NOMO-1 treated with dmso at 0.1 percent for 144 hours (cell line): ENCODE measurements at regions not wholly inside any gene's neighbourhood (a gene's known extent, or its start where the extent isn't known, plus 50 kb on each side); places are given as distances from the start of the nearest gene placed in this dataset.

Source experiments
- DNase-seq: peaks from one replicate; lab custom pipeline; 2025; ENCODE audit not compliant: unreplicated experiment; lab: John Stamatoyannopoulos, UW

- no peak for DNase-seq
Observed at GRCh38 chr1:82634266-82634665, 833.5 kb downstream of the ADGRL2 start.

- DNase-seq = no peak
Observed at GRCh38 chr1:82632155-82632554, 831.4 kb downstream of the ADGRL2 start.

- no peak for DNase-seq
Observed at GRCh38 chr1:82628887-82629286, 828.2 kb downstream of the ADGRL2 start.

GRCh38 chr1:82625537-82625936 is 824.8 kb downstream of the ADGRL2 start:
- DNase-seq = no peak

GRCh38 chr1:82621076-82621475 is 820.3 kb downstream of the ADGRL2 start:
- DNase-seq = no peak

GRCh38 chr1:82614090-82614489 is 813.4 kb downstream of the ADGRL2 start:
- DNase-seq = no peak

GRCh38 chr1:82612986-82613385 is 812.3 kb downstream of the ADGRL2 start:
- no peak for DNase-seq

- no peak for DNase-seq
Observed at GRCh38 chr1:82606546-82606945, 805.8 kb downstream of the ADGRL2 start.

GRCh38 chr1:82604524-82604923 is 803.8 kb downstream of the ADGRL2 start:
- peak; percentile 13 for DNase-seq

- no peak for DNase-seq
Observed at GRCh38 chr1:82600314-82600713, 799.6 kb downstream of the ADGRL2 start.

GRCh38 chr1:82598812-82599211 is 798.1 kb downstream of the ADGRL2 start:
- DNase-seq = peak; percentile 26

GRCh38 chr1:82598337-82598736 is 797.6 kb downstream of the ADGRL2 start:
- no peak for DNase-seq

- no peak for DNase-seq
Observed at GRCh38 chr1:82597649-82598048, 796.9 kb downstream of the ADGRL2 start.

GRCh38 chr1:82597141-82597540 is 796.4 kb downstream of the ADGRL2 start:
- no peak for DNase-seq

GRCh38 chr1:82593561-82593960 is 792.8 kb downstream of the ADGRL2 start:
- DNase-seq = no peak

- no peak for DNase-seq
Observed at GRCh38 chr1:82589588-82589987, 788.9 kb downstream of the ADGRL2 start.

GRCh38 chr1:82587371-82587770 is 786.6 kb downstream of the ADGRL2 start:
- no peak for DNase-seq

- no peak for DNase-seq
Observed at GRCh38 chr1:82586473-82586872, 785.7 kb downstream of the ADGRL2 start.

GRCh38 chr1:82582347-82582746 is 781.6 kb downstream of the ADGRL2 start:
- no peak for DNase-seq

- DNase-seq = no peak
Observed at GRCh38 chr1:82578086-82578726, 777.5 kb downstream of the ADGRL2 start.

GRCh38 chr1:82567348-82567747 is 766.6 kb downstream of the ADGRL2 start:
- DNase-seq = no peak

- DNase-seq = no peak
Observed at GRCh38 chr1:82565546-82565945, 764.8 kb downstream of the ADGRL2 start.

- no peak for DNase-seq
Observed at GRCh38 chr1:82565146-82565545, 764.4 kb downstream of the ADGRL2 start.
